ENCODE measurements at regions not wholly inside any gene's neighbourhood (a gene's known extent, or its start where the extent isn't known, plus 50 kb on each side); places are given as distances from the start of the nearest gene placed in this dataset.

GRCh38 chr5:85333276-85333675 lies 948.6 kb upstream of the EDIL3 start:
- no peaks in the 10 kb centered on the region for H3K4me1 ChIP-seq (ENCODE audit: insufficient read depth, poor library complexity, severe bottlenecking)
- DNase-seq (ENCODE audit: low spot score), result no peak

GRCh38 chr5:85337435-85337834 lies 952.8 kb upstream of the EDIL3 start:
- peak; percentile 45; the same call in 2 of the 3 replicates for ATAC-seq (ENCODE audit: low read depth)
- peaks cover 37% of the 10 kb centered on the region for H3K27me3 ChIP-seq (ENCODE audit: insufficient read depth, poor library complexity, severe bottlenecking)
- H3K27ac ChIP-seq (ENCODE audit: poor library complexity, severe bottlenecking), result no peak overlapping the region
- H3K9me3 ChIP-seq (ENCODE audit: severe bottlenecking), result no peaks in the 10 kb centered on the region
- no peaks in the 10 kb centered on the region for H3K4me1 ChIP-seq (ENCODE audit: insufficient read depth, poor library complexity, severe bottlenecking)
- no peak for DNase-seq (ENCODE audit: low spot score)
- H3K4me3 ChIP-seq (ENCODE audit: severe bottlenecking), result no peak overlapping the region
- H3K36me3 ChIP-seq (ENCODE audit: low read depth), result no peaks in the 10 kb centered on the region
- TF ChIP-seq, protein P1, sequence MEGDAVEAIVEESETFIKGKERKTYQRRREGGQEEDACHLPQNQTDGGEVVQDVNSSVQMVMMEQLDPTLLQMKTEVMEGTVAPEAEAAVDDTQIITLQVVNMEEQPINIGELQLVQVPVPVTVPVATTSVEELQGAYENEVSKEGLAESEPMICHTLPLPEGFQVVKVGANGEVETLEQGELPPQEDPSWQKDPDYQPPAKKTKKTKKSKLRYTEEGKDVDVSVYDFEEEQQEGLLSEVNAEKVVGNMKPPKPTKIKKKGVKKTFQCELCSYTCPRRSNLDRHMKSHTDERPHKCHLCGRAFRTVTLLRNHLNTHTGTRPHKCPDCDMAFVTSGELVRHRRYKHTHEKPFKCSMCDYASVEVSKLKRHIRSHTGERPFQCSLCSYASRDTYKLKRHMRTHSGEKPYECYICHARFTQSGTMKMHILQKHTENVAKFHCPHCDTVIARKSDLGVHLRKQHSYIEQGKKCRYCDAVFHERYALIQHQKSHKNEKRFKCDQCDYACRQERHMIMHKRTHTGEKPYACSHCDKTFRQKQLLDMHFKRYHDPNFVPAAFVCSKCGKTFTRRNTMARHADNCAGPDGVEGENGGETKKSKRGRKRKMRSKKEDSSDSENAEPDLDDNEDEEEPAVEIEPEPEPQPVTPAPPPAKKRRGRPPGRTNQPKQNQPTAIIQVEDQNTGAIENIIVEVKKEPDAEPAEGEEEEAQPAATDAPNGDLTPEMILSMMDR (IDR thresholded peaks at IDR 0.05; ENCODE audit: poor library complexity, severe bottlenecking), result no peak

More at GRCh38 chr5:85333276-85333675, 948.6 kb upstream of the EDIL3 start:
- H3K27me3 ChIP-seq (ENCODE audit: insufficient read depth, poor library complexity, severe bottlenecking), result peaks cover 19% of the 10 kb centered on the region
- H3K27ac ChIP-seq (ENCODE audit: poor library complexity, severe bottlenecking), result no peak overlapping the region
- H3K36me3 ChIP-seq (ENCODE audit: low read depth), result no peaks in the 10 kb centered on the region
- H3K4me3 ChIP-seq (ENCODE audit: severe bottlenecking), result no peak overlapping the region
- no peak for ATAC-seq (ENCODE audit: low read depth)
- TF ChIP-seq, protein P1 (IDR thresholded peaks at IDR 0.05; ENCODE audit: poor library complexity, severe bottlenecking), result no peak
- no peaks in the 10 kb centered on the region for H3K9me3 ChIP-seq (ENCODE audit: severe bottlenecking)

DNA sequence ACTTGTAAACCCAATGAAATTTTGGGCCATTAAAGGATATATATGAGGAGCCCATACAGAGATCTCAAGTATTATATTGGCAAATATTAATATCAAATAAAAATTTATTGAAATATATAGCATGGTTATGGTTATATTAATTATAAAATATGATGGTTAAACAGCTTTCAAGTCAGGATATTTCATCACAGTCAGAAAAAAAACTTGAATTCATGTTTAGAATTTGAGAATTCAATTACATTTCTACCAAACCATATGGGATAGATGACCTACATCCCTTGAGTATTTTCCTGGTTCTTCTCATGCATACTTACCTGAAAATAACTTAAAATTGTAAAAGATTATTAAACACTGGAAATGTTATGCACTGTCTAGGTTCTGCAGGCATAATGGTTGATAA lies 956.1 kb upstream of the EDIL3 start:
- no peaks in the 10 kb centered on the region for H3K4me1 ChIP-seq (ENCODE audit: insufficient read depth, poor library complexity, severe bottlenecking)
- DNase-seq (ENCODE audit: low spot score) (no peak), ATAC-seq (ENCODE audit: low read depth) (no peak)
- no peaks in the 10 kb centered on the region for H3K9me3 ChIP-seq (ENCODE audit: severe bottlenecking)
- H3K27me3 ChIP-seq (ENCODE audit: insufficient read depth, poor library complexity, severe bottlenecking), result peaks cover 37% of the 10 kb centered on the region
- H3K4me3 ChIP-seq (ENCODE audit: severe bottlenecking), result no peak overlapping the region
- TF ChIP-seq, protein P1 (IDR thresholded peaks at IDR 0.05; ENCODE audit: poor library complexity, severe bottlenecking), result no peak
- H3K36me3 ChIP-seq (ENCODE audit: low read depth), result no peaks in the 10 kb centered on the region
- H3K27ac ChIP-seq (ENCODE audit: poor library complexity, severe bottlenecking), result no peak overlapping the region

DNA sequence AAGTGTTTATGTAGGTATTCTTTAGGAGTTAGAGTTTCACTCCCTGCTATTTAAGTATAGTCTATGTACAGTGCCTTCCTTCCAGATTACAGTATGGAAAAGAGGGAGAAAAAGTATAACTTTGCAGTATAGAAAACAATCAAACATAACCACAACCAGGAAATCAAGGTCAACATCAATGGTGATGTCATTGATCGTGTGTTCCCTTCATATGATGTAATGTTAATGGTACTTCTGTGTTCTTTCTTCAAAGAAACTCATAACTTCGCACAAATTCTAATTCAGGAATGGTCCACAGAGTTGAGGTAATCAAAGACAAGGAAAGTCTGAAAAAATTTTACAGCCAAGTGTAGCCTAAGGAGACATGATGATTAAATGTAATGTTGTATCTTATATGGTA lies 961.1 kb upstream of the EDIL3 start:
- Histone ChIP-seq H3K4me3 (ENCODE audit: severe bottlenecking) (no peak overlapping the region), H3K9me3 (ENCODE audit: severe bottlenecking) (no peaks in the 10 kb centered on the region), H3K36me3 (ENCODE audit: low read depth) (no peaks in the 10 kb centered on the region), H3K4me1 (ENCODE audit: insufficient read depth, poor library complexity, severe bottlenecking) (no peaks in the 10 kb centered on the region), H3K27me3 (ENCODE audit: insufficient read depth, poor library complexity, severe bottlenecking) (peaks cover 8% of the 10 kb centered on the region), H3K27ac (ENCODE audit: poor library complexity, severe bottlenecking) (no peak overlapping the region)
- TF ChIP-seq, protein P1 (IDR thresholded peaks at IDR 0.05; ENCODE audit: poor library complexity, severe bottlenecking), result no peak
- no peak for DNase-seq (ENCODE audit: low spot score)
- no peak for ATAC-seq (ENCODE audit: low read depth)

GRCh38 chr5:85357309-85357708 lies 972.6 kb upstream of the EDIL3 start:
- DNase-seq (ENCODE audit: low spot score) (no peak), ATAC-seq (ENCODE audit: low read depth) (no peak)
- Histone ChIP-seq H3K36me3 (ENCODE audit: low read depth) (no peaks in the 10 kb centered on the region), H3K4me1 (ENCODE audit: insufficient read depth, poor library complexity, severe bottlenecking) (no peaks in the 10 kb centered on the region), H3K27me3 (ENCODE audit: insufficient read depth, poor library complexity, severe bottlenecking) (peaks cover 19% of the 10 kb centered on the region), H3K9me3 (ENCODE audit: severe bottlenecking) (no peaks in the 10 kb centered on the region), H3K4me3 (ENCODE audit: severe bottlenecking) (no peak overlapping the region), H3K27ac (ENCODE audit: poor library complexity, severe bottlenecking) (no peak overlapping the region)
- TF ChIP-seq, protein P1 (IDR thresholded peaks at IDR 0.05; ENCODE audit: poor library complexity, severe bottlenecking), result no peak

Data from RWPE2 (cell line).